CD4-positive, alpha-beta memory T cell (primary cell): ENCODE measurements at regions not wholly inside any gene's neighbourhood (a gene's known extent, or its start where the extent isn't known, plus 50 kb on each side); places are given as distances from the start of the nearest gene placed in this dataset.

Experiments used
- CTCF ChIA-PET: fragments of 350-600 bp; sonication (Branson Sonifier 250); formaldehyde crosslinking; loops from one replicate; lab custom pipeline; 2021; ENCODE audit warnings: inconsistent platforms; ENCODE audit not compliant: partially characterized antibody; lab: Charles Lee
- POLR2A ChIA-PET: fragments of 350-600 bp; sonication (Branson Sonifier 250); formaldehyde crosslinking; loops from one replicate; lab custom pipeline; 2021; ENCODE audit not compliant: partially characterized antibody; lab: Charles Lee
- DNase-seq, 5 donors: peaks; one replicate each; pipeline versions ENCODE4 v3.0.0 to v3.0.0-alpha.2; 2020 to 2022; ENCODE audit warnings: mixed read lengths in 1 of 5
- H3K27ac ChIP-seq: one replicate; pipeline ENCODE4 v1.7.0; 2013; ENCODE audit warnings: low read depth, low read length
- H3K27me3 ChIP-seq: 2 replicates; pipeline ENCODE4 v1.7.0; 2013; ENCODE audit warnings: mild to moderate bottlenecking, low read length, moderate library complexity; ENCODE audit not compliant: insufficient read depth
- H3K36me3 ChIP-seq: 2 replicates; pipeline ENCODE4 v1.7.0; 2013; ENCODE audit warnings: mild to moderate bottlenecking, low read length, moderate library complexity; ENCODE audit not compliant: insufficient read depth
- H3K4me1 ChIP-seq: 2 replicates; pipeline ENCODE4 v1.7.0; 2013; ENCODE audit warnings: mild to moderate bottlenecking, low read length, moderate library complexity; ENCODE audit not compliant: insufficient read depth
- H3K4me3 ChIP-seq, 2 donors: one replicate each; pipeline ENCODE4 v1.7.0; 2013; ENCODE audit warnings: low read length in 2 of 2, mild to moderate bottlenecking in 1 of 2
- H3K9me3 ChIP-seq, 2 donors: one replicate each; pipeline ENCODE4 v1.7.0; 2013; ENCODE audit warnings: low read length in 2 of 2, control low read depth in 1 of 2; ENCODE audit not compliant: control insufficient read depth in 1 of 2
- H3K27ac Mint-ChIP-seq, 7 donors: one replicate each; pipeline ENCODE4 v1.8.0; 2020 to 2021; ENCODE audit warnings: mixed read lengths in 7 of 7, mild to moderate bottlenecking in 6 of 7, inconsistent platforms in 3 of 7, moderate library complexity in 3 of 7
- H3K27me3 Mint-ChIP-seq, 2 donors: one replicate each; pipeline ENCODE4 v1.8.0; 2020 to 2021; ENCODE audit warnings: mixed read lengths in 2 of 2
- H3K36me3 Mint-ChIP-seq, 2 donors: one replicate each; pipeline ENCODE4 v1.8.0; 2020 to 2021; ENCODE audit warnings: mixed read lengths in 2 of 2, inconsistent platforms in 1 of 2, mild to moderate bottlenecking in 1 of 2
- H3K4me1 Mint-ChIP-seq, 4 donors: one replicate each; pipeline ENCODE4 v1.8.0; 2020 to 2021; ENCODE audit warnings: mixed read lengths in 4 of 4, mild to moderate bottlenecking in 1 of 4
- H3K4me3 Mint-ChIP-seq, 8 donors: one replicate each; pipeline ENCODE4 v1.8.0; 2020 to 2021; ENCODE audit warnings: mixed read lengths in 8 of 8, mild to moderate bottlenecking in 7 of 8, moderate library complexity in 6 of 8, inconsistent platforms in 3 of 8
- H3K9me3 Mint-ChIP-seq, 8 donors: one replicate each; pipeline ENCODE4 v1.8.0; 2020 to 2021; ENCODE audit warnings: mixed read lengths in 8 of 8, mild to moderate bottlenecking in 5 of 8, inconsistent platforms in 3 of 8, moderate library complexity in 1 of 8
- intact Hi-C: fragments of 100-400 bp; cut with micrococcal nuclease; formaldehyde crosslinking; loops from one replicate; pipeline ENCODE4 v1.15.1; 2023

- H3K27me3 Mint-ChIP-seq, result no peaks in the 10 kb centered on the region
- ChIA-PET POLR2A (no interaction called here), CTCF (no interaction called here)
- Histone ChIP-seq H3K9me3 (no peaks in the 10 kb centered on the region), H3K27me3 (no peaks in the 10 kb centered on the region), H3K27ac (no peak overlapping the region), H3K4me1 (no peaks in the 10 kb centered on the region), H3K36me3 (no peaks in the 10 kb centered on the region), H3K4me3 (no peak overlapping the region)
- no peak for DNase-seq
- H3K27ac Mint-ChIP-seq, result no peak overlapping the region
- intact Hi-C loops, result no loop called here
- no peak overlapping the region for H3K4me3 Mint-ChIP-seq
- H3K9me3 Mint-ChIP-seq, result peaks cover 2 to 15% (median 7%) of the 10 kb centered on the region in 8 donors
- H3K36me3 Mint-ChIP-seq, result no peaks in the 10 kb centered on the region
- H3K4me1 Mint-ChIP-seq, result no peaks in the 10 kb centered on the region
Measured at GRCh38 chr4:43343298-43343697, 450.8 kb downstream of the GRXCR1 start.

GRCh38 chr4:43345323-43345925 lies 452.9 kb downstream of the GRXCR1 start:
- Histone ChIP-seq H3K36me3 (no peaks in the 10 kb centered on the region), H3K27me3 (no peaks in the 10 kb centered on the region), H3K9me3 (no peaks in the 10 kb centered on the region), H3K27ac (no peak overlapping the region), H3K4me1 (no peaks in the 10 kb centered on the region), H3K4me3 (no peak overlapping the region)
- Mint-ChIP-seq H3K9me3 (peaks cover 0 to 17% (median 9%) of the 10 kb centered on the region in 8 donors), H3K4me1 (no peaks in the 10 kb centered on the region), H3K27me3 (no peaks in the 10 kb centered on the region), H3K4me3 (no peak overlapping the region), H3K27ac (no peak overlapping the region), H3K36me3 (no peaks in the 10 kb centered on the region)
- intact Hi-C loops, result no loop called here
- POLR2A ChIA-PET, result no interaction called here
- no peak for DNase-seq
- CTCF ChIA-PET, result no interaction called here

GRCh38 chr4:43348591-43348990 lies 456.1 kb downstream of the GRXCR1 start:
- Histone ChIP-seq H3K9me3 (no peaks in the 10 kb centered on the region), H3K36me3 (no peaks in the 10 kb centered on the region), H3K27ac (no peak overlapping the region), H3K27me3 (no peaks in the 10 kb centered on the region), H3K4me1 (no peaks in the 10 kb centered on the region), H3K4me3 (no peak overlapping the region)
- Mint-ChIP-seq H3K4me1 (no peaks in the 10 kb centered on the region), H3K27ac (no peak overlapping the region), H3K9me3 (peaks cover 0 to 17% (median 9%) of the 10 kb centered on the region in 8 donors), H3K4me3 (no peak overlapping the region), H3K27me3 (no peaks in the 10 kb centered on the region), H3K36me3 (no peaks in the 10 kb centered on the region)
- no peak for DNase-seq
- intact Hi-C loops, result no loop called here
- ChIA-PET POLR2A (no interaction called here), CTCF (no interaction called here)

- Mint-ChIP-seq H3K27ac (no peak overlapping the region), H3K27me3 (no peaks in the 10 kb centered on the region), H3K4me3 (no peak overlapping the region), H3K36me3 (no peaks in the 10 kb centered on the region), H3K9me3 (peaks cover 0 to 10% (median 4%) of the 10 kb centered on the region in 8 donors), H3K4me1 (no peaks in the 10 kb centered on the region)
- Histone ChIP-seq H3K4me3 (no peak overlapping the region), H3K4me1 (no peaks in the 10 kb centered on the region), H3K27ac (no peak overlapping the region), H3K9me3 (no peaks in the 10 kb centered on the region), H3K27me3 (no peaks in the 10 kb centered on the region), H3K36me3 (no peaks in the 10 kb centered on the region)
- ChIA-PET POLR2A (no interaction called here), CTCF (no interaction called here)
- intact Hi-C loops, result no loop called here
- no peak for DNase-seq
Measured at GRCh38 chr4:43351970-43352806, 459.7 kb downstream of the GRXCR1 start.

GRCh38 chr4:43352859-43353258 lies 460.3 kb downstream of the GRXCR1 start:
- Mint-ChIP-seq H3K36me3 (no peaks in the 10 kb centered on the region), H3K9me3 (peaks cover 0 to 10% (median 4%) of the 10 kb centered on the region in 8 donors), H3K4me3 (no peak overlapping the region), H3K4me1 (no peaks in the 10 kb centered on the region), H3K27ac (no peak overlapping the region), H3K27me3 (no peaks in the 10 kb centered on the region)
- intact Hi-C loops, result no loop called here
- no peaks in the 10 kb centered on the region for H3K4me1 ChIP-seq
- no peak for DNase-seq
- no peaks in the 10 kb centered on the region for H3K9me3 ChIP-seq
- H3K27me3 ChIP-seq, result no peaks in the 10 kb centered on the region
- H3K4me3 ChIP-seq, result no peak overlapping the region
- H3K36me3 ChIP-seq, result no peaks in the 10 kb centered on the region
- no peak overlapping the region for H3K27ac ChIP-seq
- CTCF ChIA-PET, result no interaction called here
- POLR2A ChIA-PET, result no interaction called here

- Mint-ChIP-seq H3K4me1 (no peaks in the 10 kb centered on the region), H3K27ac (no peak overlapping the region), H3K9me3 (peaks cover 0 to 10% (median 3%) of the 10 kb centered on the region in 8 donors), H3K36me3 (no peaks in the 10 kb centered on the region), H3K4me3 (no peak overlapping the region), H3K27me3 (no peaks in the 10 kb centered on the region)
- Histone ChIP-seq H3K27me3 (no peaks in the 10 kb centered on the region), H3K4me3 (no peak overlapping the region), H3K4me1 (no peaks in the 10 kb centered on the region), H3K36me3 (no peaks in the 10 kb centered on the region), H3K9me3 (no peaks in the 10 kb centered on the region), H3K27ac (no peak overlapping the region)
- ChIA-PET CTCF (no interaction called here), POLR2A (no interaction called here)
- intact Hi-C loops, result no loop called here
- no peak for DNase-seq
Measured at GRCh38 chr4:43353552-43353951, 461.0 kb downstream of the GRXCR1 start.

- Mint-ChIP-seq H3K27ac (no peak overlapping the region), H3K36me3 (no peaks in the 10 kb centered on the region), H3K4me3 (no peak overlapping the region), H3K27me3 (no peaks in the 10 kb centered on the region), H3K4me1 (no peaks in the 10 kb centered on the region), H3K9me3 (peaks cover 0 to 5% (median 0%) of the 10 kb centered on the region in 8 donors)
- H3K4me3 ChIP-seq, result no peak overlapping the region
- H3K27ac ChIP-seq, result no peak overlapping the region
- intact Hi-C loops, result no loop called here
- H3K4me1 ChIP-seq, result no peaks in the 10 kb centered on the region
- no peaks in the 10 kb centered on the region for H3K9me3 ChIP-seq
- no peak for DNase-seq
- POLR2A ChIA-PET, result no interaction called here
- H3K36me3 ChIP-seq, result no peaks in the 10 kb centered on the region
- CTCF ChIA-PET, result no interaction called here
- no peaks in the 10 kb centered on the region for H3K27me3 ChIP-seq
Measured at GRCh38 chr4:43356786-43357185, 464.3 kb downstream of the GRXCR1 start.
